ENCODE measurements at regions not wholly inside any gene's neighbourhood (a gene's known extent, or its start where the extent isn't known, plus 50 kb on each side); places are given as distances from the start of the nearest gene placed in this dataset.
A peak's percentile ranks its signal among the peaks of the same experiment; 100 is the strongest.

DNA sequence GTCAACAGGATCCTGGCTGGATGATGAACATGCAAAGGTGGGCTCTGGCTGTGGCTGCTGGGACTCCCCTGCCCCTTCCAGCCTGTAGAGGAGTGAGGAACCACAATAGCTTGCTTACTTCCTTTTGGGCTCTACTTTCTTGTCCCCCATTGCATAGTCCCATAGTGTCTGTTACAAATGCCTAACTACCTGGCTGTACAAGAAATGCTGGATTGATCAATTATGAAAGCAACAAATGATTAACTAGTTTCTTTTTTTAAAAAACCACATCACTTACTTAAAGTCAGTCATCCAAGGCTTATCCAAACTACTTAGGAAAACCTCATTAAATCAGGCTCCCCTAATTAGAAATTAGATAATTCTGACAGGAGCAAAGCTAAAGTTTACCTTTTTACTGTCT is 514.1 kb upstream of the PKN2 start:
- no peak for DNase-seq (ENCODE audit: extremely low read depth, low read depth, low spot score)

GRCh38 chr1:88175120-88175630 is 508.9 kb upstream of the PKN2 start:
- no peak for DNase-seq (ENCODE audit: extremely low read depth, low read depth, low spot score)

- no peak for DNase-seq (ENCODE audit: extremely low read depth, low read depth, low spot score)
These were observed 508.3 kb upstream of the PKN2 start for GRCh38 chr1:88175631-88176226.

GRCh38 chr1:88179943-88180342 is 504.1 kb upstream of the PKN2 start:
- no peak for DNase-seq (ENCODE audit: extremely low read depth, low read depth, low spot score)

- DNase-seq (ENCODE audit: extremely low read depth, low read depth, low spot score): peak; percentile 47
These were observed 503.5 kb upstream of the PKN2 start for GRCh38 chr1:88180449-88181108.

GRCh38 chr1:88186911-88187310 is 497.2 kb upstream of the PKN2 start:
- no peak for DNase-seq (ENCODE audit: extremely low read depth, low read depth, low spot score)

GRCh38 chr1:88188038-88188437 is 496.0 kb upstream of the PKN2 start:
- no peak for DNase-seq (ENCODE audit: extremely low read depth, low read depth, low spot score)

DNA sequence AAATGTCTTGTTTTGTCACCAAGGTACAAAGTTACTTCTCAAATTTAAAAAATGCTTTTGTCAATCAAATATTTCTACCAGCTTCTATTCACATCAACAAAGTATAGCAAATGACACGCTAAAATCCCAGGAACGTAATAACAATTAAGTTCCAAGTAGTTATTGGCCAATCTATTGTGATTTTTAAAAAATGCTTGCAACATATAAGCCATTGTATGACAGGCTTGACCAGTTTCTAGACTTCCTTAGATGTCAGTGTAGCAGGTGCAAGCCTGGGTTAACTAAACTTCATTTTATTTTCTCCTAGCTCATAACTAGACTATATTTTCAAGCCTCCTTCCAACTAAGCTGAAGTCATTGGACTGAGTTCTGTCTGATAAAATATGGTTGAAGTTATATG is 494.5 kb upstream of the PKN2 start:
- DNase-seq (ENCODE audit: extremely low read depth, low read depth, low spot score): no peak

DNA sequence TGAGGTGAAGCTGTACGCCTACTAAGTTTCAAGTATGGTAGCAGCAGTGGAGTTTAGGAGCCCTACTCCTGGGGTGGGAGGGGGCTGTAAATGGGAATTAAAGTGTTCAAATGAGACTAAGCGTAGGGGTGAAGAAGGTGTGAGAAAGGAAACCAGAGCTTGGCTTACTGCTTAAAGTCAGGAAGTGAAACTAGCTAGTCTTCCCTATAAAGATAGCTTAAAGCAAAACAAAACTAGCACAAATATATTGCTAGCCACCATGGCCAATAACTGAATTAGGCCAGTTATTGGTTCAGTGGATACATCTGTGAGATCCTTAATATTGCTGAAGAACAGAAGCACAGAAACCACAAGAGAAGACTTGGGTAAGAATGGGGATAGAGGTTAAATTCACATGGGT is 492.2 kb upstream of the PKN2 start:
- DNase-seq (ENCODE audit: extremely low read depth, low read depth, low spot score): no peak

- no peak for DNase-seq (ENCODE audit: extremely low read depth, low read depth, low spot score)
These were observed 489.5 kb upstream of the PKN2 start for GRCh38 chr1:88194542-88194941.

DNA sequence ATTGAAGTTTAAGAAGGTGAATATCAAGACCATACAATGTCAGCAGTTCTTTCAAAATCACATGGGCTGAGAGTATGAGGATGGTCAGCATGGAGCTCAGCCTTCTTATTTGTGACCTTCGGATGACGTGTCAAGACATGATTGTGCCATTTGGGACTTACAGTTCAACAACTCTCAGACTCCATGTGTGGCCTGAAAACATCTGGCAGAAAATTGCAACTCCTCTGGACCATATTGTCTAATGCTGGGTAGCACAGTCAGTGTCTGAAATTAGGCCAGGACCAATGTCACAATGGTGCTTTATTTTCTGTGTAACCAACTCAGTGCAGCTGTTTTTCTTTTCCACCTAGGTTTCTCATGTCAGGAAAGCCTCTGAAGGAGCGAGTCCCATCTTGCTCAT is 483.5 kb upstream of the PKN2 start:
- DNase-seq (ENCODE audit: extremely low read depth, low read depth, low spot score): no peak

GRCh38 chr1:88204111-88204510 is 480.0 kb upstream of the PKN2 start:
- DNase-seq (ENCODE audit: extremely low read depth, low read depth, low spot score): no peak

DNA sequence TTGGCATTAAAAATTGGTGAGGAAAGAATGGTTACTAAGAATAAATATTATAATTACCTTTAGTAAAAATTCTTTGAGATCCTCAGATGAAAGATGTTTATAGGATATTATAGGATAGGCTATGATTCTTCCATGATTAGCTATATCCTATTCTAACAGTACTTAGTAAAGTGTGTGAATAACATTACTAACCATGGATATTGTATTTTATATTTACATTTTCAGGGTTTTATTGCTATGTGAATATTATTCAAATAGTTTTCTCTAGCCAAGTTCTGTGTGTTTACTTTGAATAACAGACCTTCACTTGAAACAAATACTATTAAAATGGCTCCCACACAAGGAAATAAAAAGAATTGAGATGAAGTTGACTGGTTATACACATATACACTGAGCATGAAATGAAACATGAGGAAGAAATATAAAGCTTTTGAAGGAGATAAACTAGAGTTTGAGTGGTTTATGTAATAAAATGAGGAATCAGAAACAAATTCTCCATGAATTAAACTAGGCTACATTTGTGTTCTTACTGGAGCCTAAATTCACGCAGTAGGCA is 479.4 kb upstream of the PKN2 start:
- no peak for DNase-seq (ENCODE audit: extremely low read depth, low read depth, low spot score)

GRCh38 chr1:88208389-88208788 is 475.7 kb upstream of the PKN2 start:
- no peak for DNase-seq (ENCODE audit: extremely low read depth, low read depth, low spot score)

- peak; percentile 7 for DNase-seq (ENCODE audit: extremely low read depth, low read depth, low spot score)
These were observed 473.8 kb upstream of the PKN2 start for GRCh38 chr1:88210103-88210787.

DNA sequence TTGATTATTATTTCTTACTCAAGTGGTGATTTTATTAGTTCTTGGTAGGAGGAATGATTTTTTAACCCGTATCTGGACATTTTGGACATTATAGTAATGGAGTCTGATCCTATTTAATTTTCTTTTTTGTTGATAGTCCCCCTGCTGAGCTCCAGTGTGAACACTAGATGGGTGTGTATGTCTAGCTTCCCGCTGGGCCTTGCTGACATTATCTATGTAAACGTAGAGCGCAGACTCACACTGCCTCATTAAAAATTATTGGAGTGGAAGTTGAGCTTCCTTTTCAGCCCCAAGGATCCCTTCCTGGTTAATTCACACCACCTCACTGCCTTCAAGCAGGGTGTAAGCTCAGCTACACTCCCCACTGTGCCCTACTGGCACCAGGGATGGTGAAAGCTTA is 467.6 kb upstream of the PKN2 start:
- DNase-seq (ENCODE audit: extremely low read depth, low read depth, low spot score): no peak

DNA sequence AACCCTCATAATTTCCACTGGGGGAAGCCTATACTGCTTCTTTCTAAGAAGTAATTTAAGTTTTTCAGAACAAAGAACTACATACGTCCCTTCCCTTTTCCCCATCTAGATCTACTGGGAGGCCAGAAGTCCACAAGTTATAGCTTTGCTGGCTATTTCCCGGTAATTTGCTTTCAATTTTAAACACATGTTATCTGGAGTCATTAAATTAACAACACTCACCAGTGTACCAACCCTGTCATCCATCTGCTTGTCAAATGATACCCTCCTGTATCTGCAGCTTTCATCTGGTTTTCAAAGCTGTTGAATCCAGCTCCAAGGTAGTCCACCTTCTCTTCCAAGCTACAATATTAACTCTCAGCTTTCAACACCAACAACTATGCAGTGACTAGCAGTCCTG is 466.7 kb upstream of the PKN2 start:
- DNase-seq (ENCODE audit: extremely low read depth, low read depth, low spot score): no peak

- DNase-seq (ENCODE audit: extremely low read depth, low read depth, low spot score): no peak
These were observed 464.6 kb upstream of the PKN2 start for GRCh38 chr1:88219521-88219920.

GRCh38 chr1:88221411-88221810 is 462.7 kb upstream of the PKN2 start:
- no peak for DNase-seq (ENCODE audit: extremely low read depth, low read depth, low spot score)

- no peak for DNase-seq (ENCODE audit: extremely low read depth, low read depth, low spot score)
These were observed 459.2 kb upstream of the PKN2 start for GRCh38 chr1:88224906-88225305.

DNA sequence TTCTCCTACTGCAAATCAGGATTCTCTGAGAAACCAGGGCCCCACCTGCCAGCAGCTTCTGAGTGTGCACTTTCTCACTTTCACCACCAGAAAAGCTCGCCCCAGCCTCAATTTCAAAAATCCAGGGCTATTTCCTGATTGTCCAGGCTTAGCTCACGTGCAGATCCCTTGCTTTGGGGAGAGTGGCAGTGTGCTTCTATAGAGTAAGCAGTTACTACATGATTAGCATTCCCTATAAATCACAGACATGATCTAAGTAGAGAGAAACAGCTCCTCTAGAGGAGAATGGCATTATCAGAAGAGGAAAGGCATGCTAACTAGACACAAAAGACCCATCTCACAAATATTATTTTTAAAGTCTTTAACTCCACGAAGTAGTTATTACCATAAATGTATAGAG is 456.0 kb upstream of the PKN2 start:
- no peak for DNase-seq (ENCODE audit: extremely low read depth, low read depth, low spot score)

- DNase-seq (ENCODE audit: extremely low read depth, low read depth, low spot score): no peak
These were observed 453.9 kb upstream of the PKN2 start for GRCh38 chr1:88230126-88230525.
